ENCODE measurements at regions not wholly inside any gene's neighbourhood (a gene's known extent, or its start where the extent isn't known, plus 50 kb on each side); places are given as distances from the start of the nearest gene placed in this dataset.

DNA sequence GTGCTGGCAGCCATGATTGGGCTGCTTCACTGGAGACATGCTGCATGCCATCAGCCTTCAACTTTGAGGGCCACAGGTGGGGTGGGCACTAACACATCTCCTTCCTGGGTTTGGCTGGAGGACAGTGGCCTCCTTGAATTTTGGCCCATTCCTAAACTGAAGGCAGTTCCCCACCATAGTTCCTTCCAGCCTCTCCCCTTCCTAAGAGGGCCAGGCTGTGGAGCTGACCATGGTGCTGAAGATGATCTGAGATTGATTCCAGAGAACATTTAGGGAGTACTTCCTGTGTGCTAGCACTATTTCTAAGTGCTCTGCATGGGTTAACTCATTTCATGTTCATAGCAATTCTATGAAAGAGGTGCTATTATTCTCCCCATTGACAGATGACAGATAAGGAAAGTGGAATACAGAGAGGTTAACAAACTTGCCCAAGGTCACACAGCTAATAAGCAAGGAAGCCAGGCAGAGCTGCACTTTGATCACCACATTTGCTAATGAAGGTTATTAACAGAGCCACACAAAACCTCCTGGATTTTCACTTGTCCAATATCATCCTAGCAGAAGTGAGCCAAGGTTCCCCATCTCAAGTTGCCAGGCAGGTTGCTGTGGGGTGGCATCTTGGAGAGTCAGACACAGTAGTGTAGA lies 175.3 kb downstream of the ZIC5 start:
- no peak for TF ChIP-seq CTCF (conservative IDR thresholded peaks at IDR 0.05; ENCODE audit: low read depth, low read length)

DNA sequence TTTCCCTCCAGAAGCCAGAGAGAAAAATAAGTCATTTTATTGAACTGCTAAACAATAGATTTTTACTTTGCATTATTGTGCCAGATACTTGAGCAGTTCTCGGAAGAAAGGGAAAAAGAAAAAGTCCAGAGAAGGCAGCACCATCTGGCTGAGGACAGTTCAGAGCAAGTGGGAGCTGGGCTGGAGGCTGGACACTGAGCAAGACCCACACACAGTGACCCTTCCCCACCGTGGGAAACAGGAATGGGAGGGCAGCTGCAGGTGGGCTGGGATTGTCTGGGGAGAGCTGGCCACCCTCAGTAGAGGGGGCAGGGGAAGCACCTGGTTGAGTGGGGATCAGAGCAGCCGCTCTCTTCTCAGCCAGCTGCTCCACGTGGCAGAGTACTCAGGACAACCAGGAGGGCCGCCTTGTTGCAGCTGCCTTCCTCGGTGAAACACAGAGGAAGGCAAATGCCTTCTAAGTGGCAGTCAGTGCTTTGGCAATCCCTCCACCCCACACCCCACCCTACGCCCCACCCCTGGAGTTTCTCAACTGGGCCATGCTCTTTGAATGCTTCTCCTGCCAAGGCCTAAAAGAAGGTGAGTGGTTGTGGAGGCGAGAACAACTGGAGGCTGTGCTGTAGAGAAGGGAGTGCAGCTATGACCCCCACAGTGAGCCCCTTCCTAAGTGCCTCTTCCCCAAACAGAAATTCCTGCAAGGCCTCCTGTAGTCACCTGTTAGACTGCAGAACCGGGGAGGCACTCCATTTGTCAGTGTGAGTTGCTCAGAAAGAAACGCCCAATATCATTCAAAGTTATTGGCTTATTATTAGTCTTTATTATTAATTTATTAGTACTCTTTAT lies 179.3 kb downstream of the ZIC5 start:
- no peak overlapping the region for H3K4me3 ChIP-seq (ENCODE audit: low read depth, low read length)
- TF ChIP-seq CTCF (conservative IDR thresholded peaks at IDR 0.05; ENCODE audit: low read depth, low read length), result no peak
- no peak for DNase-seq (ENCODE audit: low read depth)

More for the DNA sequence above, 175.3 kb downstream of the ZIC5 start:
- H3K4me3 ChIP-seq (ENCODE audit: low read depth, low read length), result no peak overlapping the region
- DNase-seq (ENCODE audit: low read depth), result no peak

- TF ChIP-seq CTCF (conservative IDR thresholded peaks at IDR 0.05; ENCODE audit: low read depth, low read length), result no peak
- DNase-seq (ENCODE audit: low read depth), result no peak
- H3K4me3 ChIP-seq (ENCODE audit: low read depth, low read length), result no peak overlapping the region
Observed at GRCh38 chr13:99782669-99783068, 188.9 kb downstream of the ZIC5 start.

DNA sequence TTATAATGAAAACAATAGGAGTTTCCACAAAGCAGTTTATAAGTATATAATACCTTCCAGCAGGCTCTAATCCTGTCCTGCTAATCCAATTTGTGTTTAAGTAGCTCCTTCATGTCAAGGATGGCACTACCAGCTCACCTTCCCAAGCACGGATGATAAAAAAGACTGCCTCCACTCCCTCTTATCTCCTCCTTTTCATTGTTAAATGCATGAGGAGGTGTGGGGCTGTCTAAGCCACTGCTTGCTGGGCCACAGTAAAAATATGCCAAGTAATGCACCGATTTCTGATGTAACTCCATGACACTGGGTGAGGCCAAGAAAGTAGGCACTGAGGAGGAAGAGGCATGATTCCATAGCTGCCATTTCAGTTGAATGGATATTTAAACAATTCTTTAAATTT lies 193.1 kb downstream of the ZIC5 start:
- no peak for DNase-seq (ENCODE audit: low read depth)
- TF ChIP-seq CTCF (conservative IDR thresholded peaks at IDR 0.05; ENCODE audit: low read depth, low read length), result no peak
- H3K4me3 ChIP-seq (ENCODE audit: low read depth, low read length), result no peak overlapping the region

- no peak for DNase-seq (ENCODE audit: low read depth)
- no peak for TF ChIP-seq CTCF (conservative IDR thresholded peaks at IDR 0.05; ENCODE audit: low read depth, low read length)
- no peak overlapping the region for H3K4me3 ChIP-seq (ENCODE audit: low read depth, low read length)
Observed at GRCh38 chr13:99777873-99778272, 193.7 kb downstream of the ZIC5 start.

GRCh38 chr13:99774644-99775043 lies 196.9 kb downstream of the ZIC5 start:
- no peak for TF ChIP-seq CTCF (conservative IDR thresholded peaks at IDR 0.05; ENCODE audit: low read depth, low read length)
- no peak for DNase-seq (ENCODE audit: low read depth)
- no peak overlapping the region for H3K4me3 ChIP-seq (ENCODE audit: low read depth, low read length)
